ENCODE measurements at regions not wholly inside any gene's neighbourhood (a gene's known extent, or its start where the extent isn't known, plus 50 kb on each side); places are given as distances from the start of the nearest gene placed in this dataset.
"Not testable (repeated sequence)": the region's sequence is repeated elsewhere in the genome, so short reads cannot be mapped to it uniquely, and the experiment has no call there.

DNA sequence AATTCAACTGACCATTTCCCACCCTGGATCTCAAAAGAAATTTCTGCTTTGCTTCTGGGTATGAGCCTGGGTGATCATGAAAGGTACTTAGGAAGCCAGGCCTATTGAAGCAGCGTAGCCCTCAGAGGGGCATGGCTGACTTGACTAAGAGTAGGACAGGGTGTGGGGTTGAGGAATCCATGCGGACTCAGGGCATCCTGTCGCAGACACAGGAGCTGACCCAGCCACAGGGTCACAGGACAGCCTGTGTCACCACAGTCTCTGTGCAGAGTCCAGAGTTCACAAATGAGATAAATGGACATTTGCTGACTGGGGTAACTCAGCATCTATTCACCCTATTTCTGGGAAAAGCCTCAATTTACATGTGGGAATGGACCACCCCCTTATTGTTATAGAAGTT is 262.3 kb downstream of the CEP170 start:
- TF ChIP-seq SRF (IDR thresholded peaks at IDR 0.05; ENCODE audit: low read depth, low read length); NRF1 (IDR thresholded peaks at IDR 0.05; ENCODE audit: low read depth, low read length); POLR2AphosphoS5 (IDR thresholded peaks at IDR 0.05; ENCODE audit: low read depth, low read length); JUN (IDR thresholded peaks at IDR 0.05; ENCODE audit: low read depth, low read length); RAD21 (IDR thresholded peaks at IDR 0.05 in 1 of 2, conservative IDR thresholded peaks at IDR 0.05 in 1 of 2; ENCODE audit: low read depth in 2 of 2, low read length in 2 of 2); BCL11A (IDR thresholded peaks at IDR 0.05; ENCODE audit: low read depth in 2 of 2, low read length in 2 of 2); TAF1 (IDR thresholded peaks at IDR 0.05; ENCODE audit: low read depth, low read length); SIRT6 (IDR thresholded peaks at IDR 0.05; ENCODE audit: low read length); EGR1 (IDR thresholded peaks at IDR 0.05; ENCODE audit: borderline replicate concordance, low read depth, low read length); CREB1 (IDR thresholded peaks at IDR 0.05); POLR2A (IDR thresholded peaks at IDR 0.05; ENCODE audit: control extremely low read depth in 1 of 2, low read depth in 2 of 2, low read length in 2 of 2); USF2 (IDR thresholded peaks at IDR 0.05; ENCODE audit: low read length): not testable (repeated sequence)
- TF ChIP-seq, protein P1, sequence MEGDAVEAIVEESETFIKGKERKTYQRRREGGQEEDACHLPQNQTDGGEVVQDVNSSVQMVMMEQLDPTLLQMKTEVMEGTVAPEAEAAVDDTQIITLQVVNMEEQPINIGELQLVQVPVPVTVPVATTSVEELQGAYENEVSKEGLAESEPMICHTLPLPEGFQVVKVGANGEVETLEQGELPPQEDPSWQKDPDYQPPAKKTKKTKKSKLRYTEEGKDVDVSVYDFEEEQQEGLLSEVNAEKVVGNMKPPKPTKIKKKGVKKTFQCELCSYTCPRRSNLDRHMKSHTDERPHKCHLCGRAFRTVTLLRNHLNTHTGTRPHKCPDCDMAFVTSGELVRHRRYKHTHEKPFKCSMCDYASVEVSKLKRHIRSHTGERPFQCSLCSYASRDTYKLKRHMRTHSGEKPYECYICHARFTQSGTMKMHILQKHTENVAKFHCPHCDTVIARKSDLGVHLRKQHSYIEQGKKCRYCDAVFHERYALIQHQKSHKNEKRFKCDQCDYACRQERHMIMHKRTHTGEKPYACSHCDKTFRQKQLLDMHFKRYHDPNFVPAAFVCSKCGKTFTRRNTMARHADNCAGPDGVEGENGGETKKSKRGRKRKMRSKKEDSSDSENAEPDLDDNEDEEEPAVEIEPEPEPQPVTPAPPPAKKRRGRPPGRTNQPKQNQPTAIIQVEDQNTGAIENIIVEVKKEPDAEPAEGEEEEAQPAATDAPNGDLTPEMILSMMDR (IDR thresholded peaks at IDR 0.05; ENCODE audit: control extremely low read depth in 1 of 3, insufficient read depth in 1 of 3, low read depth in 1 of 3, low read length in 3 of 3): not testable (repeated sequence)
- TF ChIP-seq, protein P2, sequence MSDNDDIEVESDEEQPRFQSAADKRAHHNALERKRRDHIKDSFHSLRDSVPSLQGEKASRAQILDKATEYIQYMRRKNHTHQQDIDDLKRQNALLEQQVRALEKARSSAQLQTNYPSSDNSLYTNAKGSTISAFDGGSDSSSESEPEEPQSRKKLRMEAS (IDR thresholded peaks at IDR 0.05): not testable (repeated sequence)
